PC-3 (cell line): ENCODE measurements at regions not wholly inside any gene's neighbourhood (a gene's known extent, or its start where the extent isn't known, plus 50 kb on each side); places are given as distances from the start of the nearest gene placed in this dataset.

Experiments
- ATAC-seq: fragments of 200-7000 bp; cut with Tn5 transposase; 2 replicates; pipeline ENCODE4 v1.9.1; 2020; ENCODE audit warnings: mild to moderate bottlenecking, moderate library complexity
- BruUV-seq: library from RNA; stranded (reverse); fragments of 400-500 nt; replicated peaks from 2 replicates; lab custom pipeline; 2021; lab: Mats Ljungman, UMichigan
- CTCF ChIA-PET: fragments of 300-600 bp; sonication (Branson Sonifier 250); formaldehyde crosslinking; loops from one replicate; lab custom pipeline; 2022; ENCODE audit warnings: antibody characterized with exemption; lab: Charles Lee
- POLR2A ChIA-PET: fragments of 300-600 bp; sonication (Branson Sonifier 250); formaldehyde crosslinking; loops from one replicate; lab custom pipeline; 2022; ENCODE audit warnings: antibody characterized with exemption; ENCODE audit not compliant: unreplicated experiment; lab: Charles Lee
- DNase-seq: peaks from one replicate; pipeline ENCODE4 v3.0.0-alpha.2; 2015
- H2AFZ ChIP-seq: fragments of 300-600 bp; sonication (generic); 2 replicates; pipeline ENCODE4 v1.6.0; 2016; ENCODE audit warnings: antibody characterized with exemption, low read length
- H3F3A ChIP-seq: fragments of 300-600 bp; sonication (generic); one replicate; pipeline ENCODE4 v1.6.0; 2017; ENCODE audit warnings: antibody characterized with exemption, low read length, control low read depth, mild to moderate bottlenecking; ENCODE audit not compliant: unreplicated experiment
- H3K27ac ChIP-seq: fragments of 300-600 bp; sonication (generic); 2 replicates; pipeline ENCODE4 v1.5.1; 2016; ENCODE audit warnings: mild to moderate bottlenecking, low read length
- H3K27me3 ChIP-seq: fragments of 300-600 bp; sonication (generic); 2 replicates; pipeline ENCODE4 v1.6.1; 2016; ENCODE audit warnings: low read length, mixed read lengths
- H3K36me3 ChIP-seq: fragments of 300-600 bp; sonication (generic); 2 replicates; pipeline ENCODE4 v1.6.1; 2016; ENCODE audit warnings: low read depth, mixed run types, low read length, mixed read lengths
- H3K4me1 ChIP-seq: fragments of 300-600 bp; sonication (generic); 2 replicates; pipeline ENCODE4 v1.5.1; 2016; ENCODE audit warnings: low read length; ENCODE audit not compliant: insufficient read depth
- H3K4me2 ChIP-seq: fragments of 300-600 bp; sonication (generic); 2 replicates; pipeline ENCODE4 v1.6.0; 2016; ENCODE audit warnings: low read length
- H3K4me3 ChIP-seq: fragments of 300-600 bp; sonication (generic); 2 replicates; pipeline ENCODE4 v1.5.1; 2016; ENCODE audit warnings: mild to moderate bottlenecking, low read length, mixed read lengths
- H3K79me2 ChIP-seq: fragments of 300-600 bp; sonication (generic); 2 replicates; pipeline ENCODE4 v1.6.1; 2017; ENCODE audit warnings: low read length, mixed read lengths
- H3K9ac ChIP-seq: fragments of 300-600 bp; sonication (generic); 2 replicates; pipeline ENCODE4 v1.6.0; 2016; ENCODE audit warnings: mild to moderate bottlenecking, low read length
- H3K9me2 ChIP-seq: fragments of 300-600 bp; sonication (generic); replicated peaks from 2 replicates; pipeline ENCODE4 v1.6.1; 2016; ENCODE audit warnings: mixed run types, low read length, mixed read lengths
- H3K9me3 ChIP-seq: fragments of 300-600 bp; sonication (generic); 2 replicates; pipeline ENCODE4 v1.6.1; 2016; ENCODE audit warnings: low read length, mixed read lengths
- H4K20me1 ChIP-seq: fragments of 300-600 bp; sonication (generic); 2 replicates; pipeline ENCODE4 v1.6.1; 2016; ENCODE audit warnings: low read length, mixed read lengths
- EZH2 ChIP-seq: fragments of 300-600 bp; sonication (generic); IDR thresholded peaks from one replicate; pipeline ENCODE4 v1.6.1; 2017; ENCODE audit warnings: antibody characterized with exemption, mild to moderate bottlenecking, low read length; ENCODE audit not compliant: unreplicated experiment
- EZH2phosphoT487 ChIP-seq: fragments of 300-600 bp; sonication (generic); IDR thresholded peaks from 2 replicates; pipeline ENCODE4 v1.6.1; 2018; ENCODE audit warnings: mild to moderate bottlenecking, antibody characterized with exemption, low read length, borderline replicate concordance
- intact Hi-C: fragments of 100-400 bp; cut with micrococcal nuclease; formaldehyde crosslinking; loops from 2 replicates; pipeline ENCODE4 v1.9.0; 2023
- TF ChIP-seq, protein P1 (sequence below): fragments of 300-600 bp; sonication (generic); conservative IDR thresholded peaks from 2 replicates; pipeline ENCODE4 v1.5.1; 2017; ENCODE audit warnings: antibody characterized with exemption, low read depth, mild to moderate bottlenecking, low read length

DNA sequence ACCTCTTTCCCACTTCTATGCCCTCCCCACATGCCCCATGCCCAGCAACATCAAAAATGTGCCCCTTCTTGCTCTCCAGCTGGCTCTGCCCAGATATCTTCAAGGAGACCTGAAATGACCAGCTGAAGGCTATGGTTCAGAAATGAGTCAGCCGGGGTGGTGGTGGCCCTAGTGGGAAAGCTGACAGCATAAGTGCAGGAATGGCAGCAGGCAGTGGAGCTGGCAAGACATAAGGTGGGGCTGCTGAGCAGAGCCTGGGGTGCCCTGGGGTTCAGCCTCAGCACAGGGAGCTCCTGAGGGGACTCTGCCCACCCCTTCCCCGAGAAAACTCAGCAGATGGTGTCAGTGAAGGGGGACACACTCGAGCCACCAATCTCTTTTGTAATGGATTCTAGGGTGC is 593.4 kb downstream of the BUD13 start:
- POLR2A ChIA-PET, result no interaction called here
- ATAC-seq, result no peak
- TF ChIP-seq EZH2 (no peak), EZH2phosphoT487 (no peak)
- TF ChIP-seq, protein P1, sequence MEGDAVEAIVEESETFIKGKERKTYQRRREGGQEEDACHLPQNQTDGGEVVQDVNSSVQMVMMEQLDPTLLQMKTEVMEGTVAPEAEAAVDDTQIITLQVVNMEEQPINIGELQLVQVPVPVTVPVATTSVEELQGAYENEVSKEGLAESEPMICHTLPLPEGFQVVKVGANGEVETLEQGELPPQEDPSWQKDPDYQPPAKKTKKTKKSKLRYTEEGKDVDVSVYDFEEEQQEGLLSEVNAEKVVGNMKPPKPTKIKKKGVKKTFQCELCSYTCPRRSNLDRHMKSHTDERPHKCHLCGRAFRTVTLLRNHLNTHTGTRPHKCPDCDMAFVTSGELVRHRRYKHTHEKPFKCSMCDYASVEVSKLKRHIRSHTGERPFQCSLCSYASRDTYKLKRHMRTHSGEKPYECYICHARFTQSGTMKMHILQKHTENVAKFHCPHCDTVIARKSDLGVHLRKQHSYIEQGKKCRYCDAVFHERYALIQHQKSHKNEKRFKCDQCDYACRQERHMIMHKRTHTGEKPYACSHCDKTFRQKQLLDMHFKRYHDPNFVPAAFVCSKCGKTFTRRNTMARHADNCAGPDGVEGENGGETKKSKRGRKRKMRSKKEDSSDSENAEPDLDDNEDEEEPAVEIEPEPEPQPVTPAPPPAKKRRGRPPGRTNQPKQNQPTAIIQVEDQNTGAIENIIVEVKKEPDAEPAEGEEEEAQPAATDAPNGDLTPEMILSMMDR, result no peak
- Histone ChIP-seq H3K9ac (no peak overlapping the region), H3K27ac (no peak overlapping the region), H3K4me1 (no peaks in the 10 kb centered on the region), H3K4me2 (no peak overlapping the region), H3K79me2 (no peaks in the 10 kb centered on the region), H4K20me1 (no peaks in the 10 kb centered on the region), H3F3A (no peaks in the 10 kb centered on the region), H3K9me3 (peaks cover 6% of the 10 kb centered on the region; the same call in 1 of the 2 replicates), H2AFZ (no peak overlapping the region), H3K4me3 (no peak overlapping the region), H3K36me3 (no peaks in the 10 kb centered on the region), H3K9me2 (no peaks in the 10 kb centered on the region), H3K27me3 (no peaks in the 10 kb centered on the region)
- intact Hi-C loops, result no loop called here
- BruUV-seq, result no TSS peak
- no peak for DNase-seq
- CTCF ChIA-PET, result no interaction called here

DNA sequence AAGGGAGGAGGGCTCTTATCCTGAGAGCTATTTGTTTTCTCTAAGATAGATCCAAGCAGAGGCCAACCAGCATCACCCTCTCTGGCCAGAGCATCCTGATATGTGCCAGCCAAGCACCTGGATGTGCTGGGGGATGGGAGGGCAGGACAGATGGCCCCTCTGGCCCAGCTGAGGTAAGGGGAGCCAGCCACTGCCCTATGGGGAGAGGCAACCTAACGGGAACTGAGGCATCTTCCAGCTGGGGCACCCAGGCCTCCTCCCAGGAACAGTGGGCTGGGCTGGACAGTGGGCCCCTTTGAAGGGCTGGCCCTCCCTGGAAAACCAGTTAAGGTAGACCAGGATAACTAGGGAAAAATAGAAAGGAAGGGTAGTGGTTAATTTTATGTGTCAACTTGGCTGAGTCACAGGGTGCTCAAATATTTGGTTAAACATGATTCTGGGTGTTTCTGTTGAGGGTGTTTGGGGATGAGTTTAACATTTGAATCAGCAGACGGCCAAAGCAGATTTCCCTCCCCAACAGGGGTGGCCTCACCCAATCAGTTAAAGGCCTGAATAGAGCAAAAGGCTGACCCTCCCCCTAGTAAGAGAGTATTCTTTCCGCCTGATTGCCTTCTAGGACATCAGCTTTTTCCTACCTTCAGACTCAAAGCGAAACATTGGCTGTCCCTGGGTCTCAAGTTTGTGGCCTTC is 595.1 kb downstream of the BUD13 start:
- no TSS peak for BruUV-seq
- no peaks in the 10 kb centered on the region for H3K9me2 ChIP-seq
- H2AFZ ChIP-seq, result no peak overlapping the region
- no peak overlapping the region for H3K27ac ChIP-seq
- ChIA-PET POLR2A (no interaction called here), CTCF (no interaction called here)
- TF ChIP-seq, protein P1, result no peak
- TF ChIP-seq EZH2phosphoT487, result no peak
- no peak for TF ChIP-seq EZH2
- no peaks in the 10 kb centered on the region for H3K27me3 ChIP-seq
- H3K9ac ChIP-seq, result no peak overlapping the region
- H3F3A ChIP-seq, result no peaks in the 10 kb centered on the region
- no peaks in the 10 kb centered on the region for H3K79me2 ChIP-seq
- intact Hi-C loops, result no loop called here
- H3K4me2 ChIP-seq, result no peak overlapping the region
- H4K20me1 ChIP-seq, result no peaks in the 10 kb centered on the region
- no peaks in the 10 kb centered on the region for H3K4me1 ChIP-seq
- ATAC-seq, result no peak
- H3K36me3 ChIP-seq, result no peaks in the 10 kb centered on the region
- H3K9me3 ChIP-seq, result peaks cover 6% of the 10 kb centered on the region; the same call in 1 of the 2 replicates
- DNase-seq, result peak; percentile 19
- H3K4me3 ChIP-seq, result no peak overlapping the region

DNA sequence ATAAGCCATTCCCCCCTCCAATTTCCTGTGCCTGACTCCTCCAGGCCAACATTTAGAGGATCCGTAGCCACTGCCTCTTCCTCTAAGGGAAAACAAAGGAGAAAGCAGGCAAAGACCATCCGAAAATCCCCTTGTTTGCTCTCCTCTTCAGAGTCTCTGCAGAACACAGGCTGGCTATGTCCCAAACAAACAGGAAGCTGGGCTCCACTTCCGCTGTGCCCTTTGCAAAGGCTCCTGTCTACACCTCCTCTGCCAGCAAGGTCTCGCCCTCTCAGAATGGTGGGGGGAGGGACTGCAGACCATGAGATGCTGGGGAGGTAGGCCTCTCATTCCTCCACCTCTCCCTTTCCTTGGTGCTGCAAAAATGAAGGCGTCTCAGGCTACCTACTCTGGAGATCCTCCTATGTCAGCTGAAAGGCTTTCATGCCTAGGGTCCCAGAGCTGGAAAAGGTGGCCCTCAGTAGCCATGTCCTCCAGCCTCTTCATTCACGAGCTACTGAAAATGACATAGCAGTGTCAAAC is 596.2 kb downstream of the BUD13 start:
- Histone ChIP-seq H3K27me3 (no peaks in the 10 kb centered on the region), H3K36me3 (no peaks in the 10 kb centered on the region), H3K9me3 (peaks cover 6% of the 10 kb centered on the region; the same call in 1 of the 2 replicates), H3K4me3 (no peak overlapping the region), H3K9me2 (no peaks in the 10 kb centered on the region), H3K27ac (no peak overlapping the region), H2AFZ (no peak overlapping the region), H3F3A (no peaks in the 10 kb centered on the region), H3K4me1 (no peaks in the 10 kb centered on the region), H4K20me1 (no peaks in the 10 kb centered on the region), H3K79me2 (no peaks in the 10 kb centered on the region), H3K4me2 (no peak overlapping the region), H3K9ac (no peak overlapping the region)
- intact Hi-C loops, result no loop called here
- no TSS peak for BruUV-seq
- TF ChIP-seq EZH2 (no peak), EZH2phosphoT487 (no peak)
- TF ChIP-seq, protein P1, result no peak
- ATAC-seq (no peak), DNase-seq (no peak)
- ChIA-PET POLR2A (no interaction called here), CTCF (no interaction called here)
